ENCODE measurements at regions not wholly inside any gene's neighbourhood (a gene's known extent, or its start where the extent isn't known, plus 50 kb on each side); places are given as distances from the start of the nearest gene placed in this dataset.

GRCh38 chr6:145273136-145273535 is 462.2 kb downstream of the EPM2A start (continued):
- no peak for TF ChIP-seq FOXP4 (CRISPR knock-in tag; IDR thresholded peaks at IDR 0.05)
- TF ChIP-seq DPF2 (CRISPR knock-in tag; IDR thresholded peaks at IDR 0.05; ENCODE audit: borderline replicate concordance, low read depth), result no peak
- TF ChIP-seq TP53 (CRISPR knock-in tag; conservative IDR thresholded peaks at IDR 0.05), result no peak
- TF ChIP-seq HHEX (CRISPR knock-in tag; IDR thresholded peaks at IDR 0.05), result no peak
- no peak for TF ChIP-seq ZNF274 (CRISPR knock-in tag; IDR thresholded peaks at IDR 0.05)
- no peak for TF ChIP-seq MIER3 (CRISPR knock-in tag; IDR thresholded peaks at IDR 0.05; ENCODE audit: borderline replicate concordance)
- no peak for TF ChIP-seq ZNF580 (CRISPR knock-in tag; IDR thresholded peaks at IDR 0.05; ENCODE audit: borderline replicate concordance, low read depth)
- TF ChIP-seq GABPB1 (CRISPR knock-in tag; IDR thresholded peaks at IDR 0.05), result no peak
- TF ChIP-seq ZNF124 (CRISPR knock-in tag; IDR thresholded peaks at IDR 0.05), result no peak

GRCh38 chr6:145274083-145274482 is 461.2 kb downstream of the EPM2A start:
- ATAC-seq, result no peak
- TF ChIP-seq THAP8 (CRISPR knock-in tag; IDR thresholded peaks at IDR 0.05; ENCODE audit: borderline replicate concordance), result no peak
- no peak for TF ChIP-seq ZKSCAN1 (IDR thresholded peaks at IDR 0.05; ENCODE audit: low read length)
- no peak for TF ChIP-seq PHB2 (IDR thresholded peaks at IDR 0.05; ENCODE audit: partially characterized antibody)
- TF ChIP-seq THAP9 (CRISPR knock-in tag; IDR thresholded peaks at IDR 0.05; ENCODE audit: borderline replicate concordance), result no peak

More at GRCh38 chr6:145274083-145274482, 461.2 kb downstream of the EPM2A start:
- Histone ChIP-seq H3K4me2 (ENCODE audit: low read depth, low read length) (no peak overlapping the region), H3K36me3 (replicated peaks in 1 of 2; ENCODE audit: control insufficient read depth in 1 of 2, insufficient read depth in 2 of 2, low read length in 2 of 2) (no peaks in the 10 kb centered on the region), H2AFZ (ENCODE audit: low read length) (no peak overlapping the region), H3K9ac (ENCODE audit: insufficient read depth, low read depth, low read length) (no peak overlapping the region), H3K4me1 (ENCODE audit: insufficient read depth, low read length) (peaks cover 86% of the 10 kb centered on the region), H4K20me1 (ENCODE audit: insufficient read depth, low read length) (no peaks in the 10 kb centered on the region), H3K27me3 (ENCODE audit: control insufficient read depth in 1 of 2, insufficient read depth in 2 of 2, low read length in 2 of 2) (no peaks in the 10 kb centered on the region), H3K27ac (ENCODE audit: extremely low read length, insufficient read depth, low read length) (no peak overlapping the region), H3K4me3 (replicated peaks in 1 of 3; ENCODE audit: insufficient read depth in 1 of 3, low read depth in 2 of 3, low read length in 3 of 3) (no peak overlapping the region), H3K9me3 (ENCODE audit: low read length) (no peaks in the 10 kb centered on the region), H3K79me2 (ENCODE audit: insufficient read depth, low read length) (no peaks in the 10 kb centered on the region)
- no TSS peak for BruUV-seq (replicated peaks)
- DNase-seq (ENCODE audit: low spot score), result no peak
- POLR2A ChIA-PET, result no interaction called here
- 65% methylated on average over 1 of the region's 1 CpG for whole genome bisulfite sequencing (ENCODE audit: low lambda C conversion rate)
- no peak for FAIRE-seq
- CTCF ChIA-PET (ENCODE audit: low intra/inter-chr PET ratio, low total read pairs), result no interaction called here
- in situ Hi-C loops (cut with HindIII; ENCODE audit: extremely low pct_ligation_motif_present, low pct_unique_long_range_greater_than_20kb), result no loop called here
- intact Hi-C loops (cut with micrococcal nuclease; ENCODE audit: unreplicated experiment), result no loop called here

Data from HepG2 (cell line).